Kidney (tissue), 13 donors: ENCODE measurements at regions not wholly inside any gene's neighbourhood (a gene's known extent, or its start where the extent isn't known, plus 50 kb on each side); places are given as distances from the start of the nearest gene placed in this dataset.
"Not testable (repeated sequence)": the region's sequence is repeated elsewhere in the genome, so short reads cannot be mapped to it uniquely, and the experiment has no call there.

Experiments used
- DNase-seq, 5 donors: peaks; one replicate each; pipeline ENCODE4 v3.0.0-alpha.2; 2013 to 2020
- FAIRE-seq: peaks from 2 replicates; lab custom pipeline; 2012; peaks lifted over from hg19 to GRCh38; lab: Jason Lieb, UNC
- H3K27ac ChIP-seq, 2 donors: one replicate each; pipeline ENCODE4 v1.7.0; 2013; ENCODE audit warnings: low read depth in 2 of 2, low read length in 2 of 2, inconsistent platforms in 1 of 2
- H3K27me3 ChIP-seq: one replicate; pipeline ENCODE4 v1.7.1; 2013; ENCODE audit warnings: low read length, inconsistent platforms; ENCODE audit not compliant: control insufficient read depth, insufficient read depth
- H3K36me3 ChIP-seq, 3 donors: one replicate each; pipeline versions ENCODE4 v1.7.0 to v1.7.1; 2013; ENCODE audit warnings: low read length in 3 of 3, control low read depth in 1 of 3, inconsistent platforms in 1 of 3; ENCODE audit not compliant: insufficient read depth in 3 of 3, control insufficient read depth in 2 of 3
- H3K4me1 ChIP-seq, 3 donors: one replicate each; pipeline versions ENCODE4 v1.7.0 to v1.7.1; 2013; ENCODE audit warnings: low read length in 3 of 3, inconsistent platforms in 1 of 3, low read depth in 1 of 3; ENCODE audit not compliant: control insufficient read depth in 2 of 3, insufficient read depth in 2 of 3
- H3K4me3 ChIP-seq, 3 donors: one replicate each; pipeline versions ENCODE4 v1.7.0 to v1.8.1; 2013; ENCODE audit warnings: low read length in 3 of 3, control low read depth in 1 of 3, inconsistent platforms in 1 of 3
- H3K9ac ChIP-seq, 3 donors: one replicate each; pipeline versions ENCODE4 v1.7.0 to v1.7.1; 2013; ENCODE audit warnings: low read length in 3 of 3, control low read depth in 1 of 3, inconsistent platforms in 1 of 3
- H3K9me3 ChIP-seq, 3 donors: one replicate each; pipeline versions ENCODE4 v1.7.0 to v1.7.1; 2013; ENCODE audit warnings: low read length in 3 of 3, control low read depth in 1 of 3, inconsistent platforms in 1 of 3; ENCODE audit not compliant: control insufficient read depth in 2 of 3, insufficient read depth in 1 of 3
- CTCF ChIP-seq: IDR thresholded peaks from 3 replicates; pipeline ENCODE4 v1.5.1; 2012; ENCODE audit warnings: mild to moderate bottlenecking, moderate library complexity, borderline replicate concordance; ENCODE audit not compliant: insufficient read depth; ENCODE audit errors: extremely low read depth
- intact Hi-C: fragments of 100-400 bp; cut with DNase I; formaldehyde crosslinking; loops from one replicate; pipeline ENCODE4 v1.11.1; 2022
- donor health status: control.
- donor health status: control.
- donor health status: control.
- donor health status: control.
- donor health status: control.
- donor health status: DM: yes; HTN: yes; CAD: no.
- donor health status: Normal renal cell carcinoma (clear cell type).

GRCh38 chr5:87582149-87582548, 169.4 kb upstream of the CCNH start:
- Histone ChIP-seq H3K4me3 (no peak overlapping the region), H3K4me1 (no peaks in the 10 kb centered on the region), H3K27me3 (no peaks in the 10 kb centered on the region), H3K9me3 (no peaks in the 10 kb centered on the region), H3K27ac (no peak overlapping the region), H3K9ac (no peak overlapping the region), H3K36me3 (no peaks in the 10 kb centered on the region)
- intact Hi-C loops: no loop called here
- no peak for TF ChIP-seq CTCF
- DNase-seq (no peak), FAIRE-seq (no peak)

- DNase-seq (no peak), FAIRE-seq (no peak)
- no peaks in the 10 kb centered on the region for H3K27me3 ChIP-seq
- intact Hi-C loops: no loop called here
- no peak for TF ChIP-seq CTCF
- no peak overlapping the region for H3K27ac ChIP-seq
- H3K4me3 ChIP-seq: no peak overlapping the region
- H3K9ac ChIP-seq: no peak overlapping the region
- no peaks in the 10 kb centered on the region for H3K36me3 ChIP-seq
- no peaks in the 10 kb centered on the region for H3K4me1 ChIP-seq
- H3K9me3 ChIP-seq: no peaks in the 10 kb centered on the region
Observed at GRCh38 chr5:87581661-87582060, 168.9 kb upstream of the CCNH start.

- H3K36me3 ChIP-seq: no peaks in the 10 kb centered on the region
- TF ChIP-seq CTCF: no peak
- no peak for DNase-seq
- no peak overlapping the region for H3K9ac ChIP-seq
- intact Hi-C loops: no loop called here
- H3K27ac ChIP-seq: no peak overlapping the region
- H3K9me3 ChIP-seq: no peaks in the 10 kb centered on the region
- FAIRE-seq: no peak
- H3K27me3 ChIP-seq: no peaks in the 10 kb centered on the region
- no peak overlapping the region for H3K4me3 ChIP-seq
- H3K4me1 ChIP-seq: no peaks in the 10 kb centered on the region
Observed at GRCh38 chr5:87579678-87580077, 166.9 kb upstream of the CCNH start.

GRCh38 chr5:87576867-87577266, 164.1 kb upstream of the CCNH start:
- TF ChIP-seq CTCF: no peak
- DNase-seq (no peak), FAIRE-seq (no peak)
- Histone ChIP-seq H3K27me3 (no peaks in the 10 kb centered on the region), H3K36me3 (no peaks in the 10 kb centered on the region), H3K9ac (no peak overlapping the region), H3K9me3 (no peaks in the 10 kb centered on the region), H3K4me1 (no peaks in the 10 kb centered on the region), H3K27ac (no peak overlapping the region), H3K4me3 (no peak overlapping the region)
- intact Hi-C loops: no loop called here

GRCh38 chr5:87576306-87576705, 163.6 kb upstream of the CCNH start:
- intact Hi-C loops, H3K4me3 ChIP-seq, DNase-seq, H3K27me3 ChIP-seq, H3K27ac ChIP-seq, H3K9me3 ChIP-seq, H3K4me1 ChIP-seq, FAIRE-seq, H3K9ac ChIP-seq, H3K36me3 ChIP-seq: not testable (repeated sequence)
